ENCODE measurements at regions not wholly inside any gene's neighbourhood (a gene's known extent, or its start where the extent isn't known, plus 50 kb on each side); places are given as distances from the start of the nearest gene placed in this dataset.
"Not testable (repeated sequence)": the region's sequence is repeated elsewhere in the genome, so short reads cannot be mapped to it uniquely, and the experiment has no call there.

- no peak for DNase-seq (ENCODE audit: low read depth)
- no peak overlapping the region for H3K4me3 ChIP-seq (ENCODE audit: low read length)
- no peak for TF ChIP-seq CTCF (conservative IDR thresholded peaks at IDR 0.05; ENCODE audit: low read depth, low read length)
These were observed 291.6 kb upstream of the SLC16A7 start for GRCh38 chr12:59304077-59304721.

- TF ChIP-seq CTCF (conservative IDR thresholded peaks at IDR 0.05; ENCODE audit: low read depth, low read length) = no peak
- no peak for DNase-seq (ENCODE audit: low read depth)
- no peak overlapping the region for H3K4me3 ChIP-seq (ENCODE audit: low read length)
These were observed 297.5 kb upstream of the SLC16A7 start for GRCh38 chr12:59298296-59298695.

- H3K4me3 ChIP-seq (ENCODE audit: low read length) = no peak overlapping the region
- no peak for TF ChIP-seq CTCF (conservative IDR thresholded peaks at IDR 0.05; ENCODE audit: low read depth, low read length)
- DNase-seq (ENCODE audit: low read depth) = no peak
These were observed 301.6 kb upstream of the SLC16A7 start for GRCh38 chr12:59294221-59294620.

- H3K4me3 ChIP-seq (ENCODE audit: low read length) = no peak overlapping the region
- TF ChIP-seq CTCF (conservative IDR thresholded peaks at IDR 0.05; ENCODE audit: low read depth, low read length) = no peak
- DNase-seq (ENCODE audit: low read depth) = no peak
These were observed 312.8 kb upstream of the SLC16A7 start for GRCh38 chr12:59282999-59283398.

GRCh38 chr12:59273561-59273960, 322.3 kb upstream of the SLC16A7 start:
- not testable (repeated sequence) for H3K4me3 ChIP-seq (ENCODE audit: low read length); DNase-seq (ENCODE audit: low read depth)

- H3K4me3 ChIP-seq (ENCODE audit: low read length) = no peak overlapping the region
- TF ChIP-seq CTCF (conservative IDR thresholded peaks at IDR 0.05; ENCODE audit: low read depth, low read length) = no peak
- DNase-seq (ENCODE audit: low read depth) = no peak
These were observed 327.5 kb upstream of the SLC16A7 start for GRCh38 chr12:59268295-59268809.

- no peak for TF ChIP-seq CTCF (conservative IDR thresholded peaks at IDR 0.05; ENCODE audit: low read depth, low read length)
- DNase-seq (ENCODE audit: low read depth) = no peak
- H3K4me3 ChIP-seq (ENCODE audit: low read length) = no peak overlapping the region
These were observed 335.6 kb upstream of the SLC16A7 start for GRCh38 chr12:59260202-59260601.
